Mucosa of gallbladder (tissue), 1 donor: ENCODE measurements at regions not wholly inside any gene's neighbourhood (a gene's known extent, or its start where the extent isn't known, plus 50 kb on each side); places are given as distances from the start of the nearest gene placed in this dataset.
"Not testable (repeated sequence)": the region's sequence is repeated elsewhere in the genome, so short reads cannot be mapped to it uniquely, and the experiment has no call there.

Experiments used
- DNase-seq: peaks from one replicate; pipeline ENCODE4 v3.0.0-alpha.2; 2020; ENCODE audit warnings: low spot score
- donor health status: DM: no; HTN: no; CAD: no.

DNA sequence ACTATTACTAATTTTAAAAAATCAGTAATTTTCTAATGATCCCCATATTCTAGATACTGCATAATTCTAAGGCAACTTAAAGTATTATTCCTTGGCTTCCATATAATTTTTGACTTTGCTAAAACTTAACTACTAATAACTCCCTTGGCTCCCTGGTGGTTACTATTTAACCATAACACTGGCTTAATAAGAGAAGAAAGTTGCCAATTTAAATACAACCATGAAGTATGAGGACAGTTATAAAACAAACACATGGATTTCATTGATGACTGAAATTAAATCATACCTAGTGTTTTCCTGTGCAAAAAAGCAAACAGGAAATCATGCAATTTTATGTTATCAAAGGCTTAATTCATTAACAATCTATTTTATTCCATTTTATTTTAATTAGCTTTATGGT lies 1073.9 kb downstream of the GRM8 start:
- no peak for DNase-seq

DNA sequence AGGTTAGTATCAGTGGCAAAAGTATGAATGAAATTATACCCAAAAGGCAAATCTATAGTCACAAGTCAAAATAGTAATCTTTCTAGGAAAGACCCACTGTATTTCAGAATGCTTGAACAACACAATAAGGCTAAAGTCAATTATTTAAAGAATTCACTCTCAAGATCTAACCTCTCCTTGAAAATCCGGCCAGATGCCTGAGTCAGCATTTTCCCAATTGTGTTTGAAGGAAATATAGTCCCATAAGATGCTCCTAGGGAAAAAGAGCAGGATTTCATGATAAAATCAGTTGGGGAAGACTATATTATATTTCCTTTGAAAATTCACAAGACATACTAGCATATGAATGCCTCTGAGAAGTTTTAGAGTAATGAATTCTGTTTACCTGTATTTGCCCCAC lies 1075.0 kb downstream of the GRM8 start:
- DNase-seq: no peak

DNA sequence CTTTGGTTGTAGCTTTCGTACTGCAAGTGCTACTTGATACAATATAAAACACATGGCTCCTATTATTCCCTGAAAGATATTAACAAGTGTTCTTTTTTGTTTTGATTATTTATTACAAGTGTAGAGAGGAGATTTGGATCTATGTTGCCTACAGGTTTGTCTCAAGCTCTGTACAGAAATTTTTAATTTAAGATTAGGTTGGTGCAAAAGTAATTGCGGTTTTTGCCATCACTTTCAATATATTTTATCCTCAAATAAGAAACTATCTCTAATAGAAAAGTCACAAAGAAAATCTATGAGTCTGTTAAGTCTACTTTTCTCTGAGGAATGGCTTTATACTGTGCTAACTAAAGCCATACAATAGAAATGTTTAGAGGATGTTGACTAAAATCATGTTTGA lies 1086.1 kb downstream of the GRM8 start:
- no peak for DNase-seq

DNA sequence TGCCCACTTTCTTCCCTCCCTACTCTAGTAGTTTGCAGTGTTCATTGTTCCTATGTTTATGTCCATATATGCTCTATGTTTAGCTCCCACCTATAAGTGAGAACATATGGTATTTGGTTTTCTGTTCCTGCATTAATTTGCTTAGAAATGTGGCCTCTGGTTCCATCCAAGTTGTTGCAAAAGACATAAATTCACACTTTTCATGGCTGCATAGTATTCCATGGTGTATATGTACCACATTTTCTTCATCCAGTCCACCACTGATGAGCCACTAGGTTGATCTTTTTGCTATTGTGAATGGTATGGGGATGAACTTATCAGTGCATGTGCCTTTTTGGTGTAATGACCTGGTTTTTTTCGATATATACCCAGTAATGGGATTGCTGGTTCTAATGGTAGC lies 1089.1 kb downstream of the GRM8 start:
- no peak for DNase-seq

DNA sequence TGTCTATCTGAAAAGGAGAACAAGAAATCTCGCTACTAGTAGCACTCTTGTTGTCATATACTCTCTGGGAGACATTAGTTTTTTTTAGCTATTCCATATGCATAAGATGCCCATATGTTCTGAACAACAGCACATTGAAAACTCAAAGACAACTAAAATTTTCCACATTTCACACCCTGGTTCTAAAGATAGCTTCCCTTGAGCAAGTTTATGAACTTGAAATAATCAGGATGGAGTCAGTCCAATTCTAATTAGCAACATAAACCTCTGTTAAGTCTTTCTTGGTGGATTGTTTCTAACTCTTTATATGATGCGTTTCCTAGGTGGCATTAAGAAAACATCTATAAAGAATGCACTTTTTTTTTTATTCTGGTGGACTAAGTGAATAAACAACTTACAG lies 1095.3 kb downstream of the GRM8 start:
- DNase-seq: no peak

DNA sequence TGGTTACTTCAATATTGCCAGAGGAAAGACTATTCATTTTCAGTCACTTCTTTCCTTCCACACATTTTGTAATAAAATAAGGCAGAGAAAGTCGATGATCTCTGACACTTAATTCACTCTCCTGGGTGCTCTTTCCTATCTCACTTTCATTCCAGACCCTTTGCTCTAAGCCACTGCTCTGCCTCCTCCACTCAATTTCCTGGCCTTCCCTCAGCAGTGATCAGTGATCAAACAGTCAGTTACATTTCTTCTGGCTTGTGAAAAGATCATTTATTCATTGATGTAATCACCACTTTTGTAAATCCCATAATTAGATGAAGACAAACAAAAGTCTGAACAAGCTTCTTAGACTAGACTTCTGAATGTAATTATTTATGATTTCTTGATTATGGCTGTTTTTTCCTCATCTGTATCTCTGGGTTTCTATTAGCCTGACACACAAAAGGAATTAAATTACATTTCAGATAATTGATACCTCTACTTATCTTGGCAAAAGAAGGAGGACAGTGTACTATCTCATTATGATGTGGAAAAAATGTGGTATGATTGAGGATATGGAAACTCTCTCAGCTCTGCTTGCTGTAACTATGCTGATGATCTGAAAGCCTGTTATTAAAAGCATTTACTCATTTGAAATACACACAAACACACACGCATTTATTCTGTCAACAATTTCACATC lies 1102.3 kb downstream of the GRM8 start:
- no peak for DNase-seq

DNA sequence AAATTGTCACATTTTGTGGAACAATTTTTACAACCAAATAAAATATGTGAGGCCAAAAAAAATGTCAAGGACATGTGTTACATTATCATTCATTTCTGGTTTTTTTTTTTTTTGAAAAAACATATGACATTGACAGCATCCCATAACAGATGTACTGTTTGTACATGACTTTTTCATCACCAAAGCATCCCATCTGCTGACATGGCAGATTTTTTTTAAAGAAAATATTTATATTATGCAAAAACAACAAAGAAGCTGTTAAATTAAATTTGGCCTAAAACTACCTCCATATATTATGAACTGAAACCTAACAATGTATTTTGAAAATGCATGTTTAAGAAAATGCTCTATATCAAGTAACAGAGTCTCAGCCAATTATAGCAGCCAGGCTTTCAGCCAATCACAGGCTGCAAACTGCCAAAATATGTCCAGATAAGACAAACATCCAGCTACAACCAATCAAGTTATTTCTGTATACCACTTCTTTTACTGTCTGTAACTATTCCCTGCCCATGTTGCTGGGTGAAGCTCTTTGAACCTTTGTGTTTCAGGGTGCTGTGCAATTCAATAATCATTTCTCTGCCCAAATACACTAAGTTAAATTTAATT lies 1111.8 kb downstream of the GRM8 start:
- DNase-seq: no peak

DNA sequence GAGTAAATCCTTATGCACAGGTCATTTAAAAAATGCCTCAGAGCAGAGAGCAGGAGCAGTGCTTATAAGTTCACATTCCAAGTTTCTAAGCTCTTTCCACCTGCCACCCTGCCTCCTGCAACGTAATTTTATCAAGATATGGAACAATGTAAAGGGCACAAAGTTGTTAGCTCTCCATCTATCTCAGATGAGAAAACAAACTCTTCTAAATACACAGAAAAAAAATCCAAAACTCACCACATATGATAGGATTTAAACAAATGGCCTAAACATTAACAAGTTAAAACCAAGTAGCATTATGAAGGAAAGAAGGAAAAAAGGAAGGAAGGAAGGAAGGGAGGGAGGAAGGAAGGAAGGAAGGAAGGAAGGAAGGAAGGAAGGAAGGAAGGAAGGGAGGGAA lies 1132.8 kb downstream of the GRM8 start:
- DNase-seq: no peak

DNA sequence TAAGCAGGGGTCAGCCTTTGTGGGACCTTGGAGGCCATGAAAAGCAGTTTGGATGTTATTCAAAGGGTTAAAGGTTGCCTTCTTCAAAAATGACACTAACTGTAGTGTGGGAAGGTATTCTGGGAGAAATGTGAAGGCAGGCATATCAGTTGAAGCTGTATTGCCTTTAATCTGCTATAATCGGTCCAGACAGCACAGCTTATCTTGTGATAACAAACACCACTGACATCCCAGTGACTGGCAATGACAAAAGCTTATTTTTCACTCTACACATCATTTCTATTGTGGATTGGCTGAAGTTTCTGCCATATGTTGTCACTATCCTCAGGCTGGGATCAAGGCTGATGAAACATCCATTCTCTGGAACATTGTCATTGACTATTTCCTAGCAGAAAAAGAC lies 1149.2 kb downstream of the GRM8 start:
- DNase-seq: no peak

DNA sequence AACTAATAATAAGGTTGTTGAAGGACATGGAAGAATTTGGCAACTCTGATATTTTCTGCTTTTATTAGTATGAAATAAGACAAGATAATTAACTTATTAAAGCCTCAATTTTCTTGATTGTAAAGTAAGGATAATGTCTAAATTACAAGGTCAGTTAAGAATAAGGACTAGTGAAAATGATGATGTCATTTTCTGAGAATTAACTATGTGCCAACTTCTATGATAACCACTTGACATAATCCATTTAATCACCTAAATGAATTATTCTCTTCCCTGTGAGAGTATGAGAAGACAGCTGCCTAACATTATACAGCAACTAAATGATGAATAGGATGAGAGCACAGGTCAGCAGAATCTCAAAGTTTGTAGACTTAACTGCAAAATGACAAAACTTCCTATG lies 1153.4 kb upstream of the POT1 start:
- no peak for DNase-seq

DNA sequence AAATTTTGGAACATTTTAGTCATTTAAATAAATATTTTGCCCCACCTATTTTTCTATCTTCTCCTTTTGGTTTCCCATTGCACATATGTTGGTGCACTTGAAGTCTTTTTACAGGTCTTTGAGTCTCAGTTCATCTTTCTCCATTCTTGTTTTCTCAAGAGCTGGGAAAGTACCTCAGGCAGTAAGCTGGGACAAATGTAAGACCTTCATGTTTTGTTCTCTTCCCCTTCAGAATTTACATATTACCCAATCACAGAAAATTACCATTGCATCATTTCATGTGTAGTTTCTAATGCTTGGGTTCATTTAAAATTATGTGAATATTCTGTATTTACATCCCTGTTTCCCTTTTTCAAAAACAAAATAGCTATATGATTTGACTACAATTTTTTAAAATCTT lies 1150.0 kb upstream of the POT1 start:
- no peak for DNase-seq

DNA sequence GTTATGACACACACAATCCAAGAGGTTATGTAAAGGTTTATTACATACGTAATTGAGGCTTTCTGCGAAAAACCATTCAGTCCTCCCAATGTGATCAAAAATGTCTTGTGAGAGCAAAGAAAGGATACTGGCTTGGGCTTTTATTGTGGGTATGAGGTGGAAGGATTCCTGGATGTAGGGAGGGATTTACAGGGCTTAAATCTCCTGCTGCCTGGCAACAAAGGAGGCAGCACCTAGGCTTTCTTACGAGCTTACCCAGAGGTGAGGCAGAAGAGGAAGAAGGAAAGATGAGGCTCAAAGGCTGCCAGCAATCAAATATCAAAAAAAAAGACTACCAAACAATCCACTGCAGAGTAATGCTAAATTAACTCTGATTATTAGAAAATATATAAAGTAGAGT lies 1149.5 kb upstream of the POT1 start:
- DNase-seq: no peak

DNA sequence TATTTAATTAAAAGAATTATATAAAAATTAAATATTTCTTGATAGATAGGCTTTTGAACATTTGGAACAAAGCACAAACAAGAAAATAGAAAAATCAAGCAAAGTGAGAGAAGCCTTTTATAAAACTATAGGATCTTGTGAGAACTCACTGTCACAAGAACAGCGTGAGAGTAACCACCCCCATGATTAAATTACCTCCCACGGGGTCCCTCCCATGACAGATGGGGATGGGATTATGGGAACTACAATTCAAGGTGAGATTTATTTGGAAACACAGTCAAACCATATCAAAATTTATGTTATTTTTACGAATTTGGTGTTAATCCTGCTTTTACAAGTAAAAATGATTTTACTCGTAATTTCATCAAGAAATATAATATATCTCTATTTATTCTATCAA lies 1136.1 kb upstream of the POT1 start:
- no peak for DNase-seq

DNA sequence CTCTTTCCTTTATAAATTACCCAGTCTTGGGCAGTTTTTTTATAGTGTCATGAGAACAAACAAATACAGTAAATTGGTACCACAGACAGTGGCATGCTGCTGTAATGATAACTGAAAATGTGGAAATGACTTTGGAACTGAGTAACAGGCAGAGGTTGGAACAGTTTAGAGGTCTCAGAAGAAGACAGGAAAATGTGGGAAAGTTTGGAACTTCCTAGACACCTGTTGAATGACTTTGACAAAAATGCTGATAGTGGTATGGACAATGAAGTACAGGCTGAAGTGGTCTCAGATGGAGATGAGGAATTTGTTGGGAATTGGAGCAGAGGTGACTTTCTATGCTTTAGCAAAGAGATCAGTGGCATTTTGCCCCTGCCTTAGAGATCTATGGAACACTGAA lies 1128.4 kb upstream of the POT1 start:
- DNase-seq: no peak

DNA sequence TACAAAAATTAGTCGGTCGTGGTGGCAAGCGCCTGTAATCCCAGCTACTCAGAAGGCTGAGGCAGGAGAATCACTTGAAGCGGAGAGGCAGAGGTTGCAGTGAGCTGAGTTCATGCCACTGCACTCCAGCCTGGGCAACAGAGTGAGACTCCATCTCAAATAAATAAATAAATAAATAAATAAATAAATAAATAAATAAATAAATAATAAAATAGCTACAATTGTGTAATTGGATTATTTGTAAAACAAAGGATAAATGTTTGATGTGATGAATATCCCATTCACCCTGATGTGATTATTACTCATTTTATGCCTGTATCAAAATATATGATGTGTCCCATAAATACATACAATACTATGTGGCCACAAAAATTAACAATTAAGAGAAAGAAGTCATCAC lies 1127.0 kb upstream of the POT1 start:
- not testable (repeated sequence) for DNase-seq

DNA sequence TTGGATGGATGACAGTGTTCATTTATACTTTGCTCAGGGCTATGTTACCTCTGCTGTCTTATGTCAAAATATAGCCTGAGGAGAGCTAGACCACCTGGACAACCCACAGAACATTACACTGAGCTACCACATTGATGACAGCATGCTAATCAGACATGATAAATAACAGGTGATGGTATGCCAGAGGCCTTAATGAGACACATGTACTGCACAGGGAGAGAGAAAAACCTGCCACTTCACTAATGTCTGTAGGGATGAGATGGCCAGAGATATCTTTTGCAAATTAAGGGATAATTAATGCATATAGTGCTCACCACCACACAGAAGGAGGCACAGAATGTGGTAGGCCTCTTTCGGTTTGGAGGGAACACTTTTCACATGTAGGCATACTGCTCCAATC lies 1122.6 kb upstream of the POT1 start:
- DNase-seq: no peak

DNA sequence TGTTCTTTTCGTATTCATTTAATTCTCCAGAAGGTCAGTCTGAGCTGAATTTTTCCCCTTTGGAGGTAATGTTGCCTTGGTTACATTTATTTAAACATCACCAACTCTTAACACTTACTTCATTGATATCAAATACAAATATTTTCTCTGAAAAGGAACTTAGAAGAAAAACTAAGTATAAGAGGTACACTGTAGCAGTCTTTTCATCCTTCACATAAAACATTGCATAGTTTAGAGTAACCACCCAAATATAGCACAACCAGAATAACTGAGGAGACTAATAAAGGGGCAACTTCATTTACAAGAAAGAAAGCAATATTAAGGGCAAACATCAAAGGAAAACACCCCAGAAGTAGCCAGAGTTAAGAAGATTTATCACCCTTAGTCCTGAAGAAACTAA lies 1115.0 kb upstream of the POT1 start:
- no peak for DNase-seq

DNA sequence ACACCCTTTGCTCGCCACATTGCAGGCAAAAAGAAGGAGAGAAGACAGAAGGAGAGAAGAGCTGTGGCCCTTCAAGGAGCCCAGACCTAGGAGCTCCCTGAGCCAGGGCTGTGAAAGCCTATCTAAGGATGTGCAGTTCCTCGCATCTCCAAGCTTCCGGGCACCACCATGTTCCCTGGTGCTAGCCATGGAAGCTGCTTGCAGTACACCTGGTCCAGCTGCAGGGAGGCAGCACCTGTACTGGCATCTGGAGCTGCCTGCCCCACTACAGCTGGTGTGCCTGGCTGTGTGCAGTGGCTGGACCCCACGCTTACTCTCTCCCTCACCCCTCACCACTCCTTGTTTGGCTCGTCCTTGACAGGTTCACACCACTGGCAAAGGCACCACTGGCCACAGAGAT lies 1111.8 kb upstream of the POT1 start:
- DNase-seq: no peak

DNA sequence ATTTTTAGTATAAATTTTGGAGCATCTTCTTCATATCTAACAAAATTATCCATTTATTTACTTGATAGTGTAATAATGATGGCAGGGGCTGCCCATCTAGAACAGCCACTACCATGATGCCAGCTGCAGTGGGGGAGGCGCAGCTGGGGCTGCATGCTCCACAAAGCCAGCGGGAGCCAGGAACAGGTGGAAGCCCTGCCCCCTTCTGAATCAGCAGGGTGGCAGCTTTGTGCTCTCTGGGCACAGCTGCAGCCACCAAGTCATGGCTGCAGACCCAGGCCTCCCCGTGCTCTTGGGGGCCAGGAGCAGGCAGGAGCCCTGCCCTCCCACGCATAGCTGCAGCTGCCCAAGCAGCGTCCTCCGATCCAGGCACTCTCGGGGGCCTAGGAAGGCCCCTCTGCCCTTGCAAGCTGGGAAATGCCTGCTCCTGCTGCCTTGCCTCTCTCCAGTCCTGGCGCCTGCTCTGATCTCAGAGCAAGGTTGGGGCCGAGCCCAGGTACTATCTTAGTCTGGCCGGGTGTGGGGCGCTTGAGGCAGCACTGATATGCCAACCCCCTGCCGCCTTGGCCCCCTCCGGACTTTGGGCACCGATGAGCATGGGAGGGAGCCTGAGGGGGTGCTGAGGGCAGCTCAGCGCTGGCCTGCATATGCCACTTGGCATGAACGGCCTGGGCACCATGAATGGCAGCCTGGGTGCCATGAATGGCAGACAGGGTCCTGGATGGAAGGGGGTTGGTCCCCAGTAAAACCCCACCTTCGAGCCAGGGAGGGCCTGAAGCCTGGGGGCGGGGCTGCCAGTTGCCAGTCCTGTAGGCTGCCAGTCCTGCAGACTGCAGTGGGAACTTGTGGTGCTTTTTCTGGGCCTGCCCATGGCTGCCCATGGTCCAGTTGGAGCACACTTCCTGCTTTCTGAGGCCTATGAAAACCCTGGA lies 1110.8 kb upstream of the POT1 start:
- DNase-seq: no peak

DNA sequence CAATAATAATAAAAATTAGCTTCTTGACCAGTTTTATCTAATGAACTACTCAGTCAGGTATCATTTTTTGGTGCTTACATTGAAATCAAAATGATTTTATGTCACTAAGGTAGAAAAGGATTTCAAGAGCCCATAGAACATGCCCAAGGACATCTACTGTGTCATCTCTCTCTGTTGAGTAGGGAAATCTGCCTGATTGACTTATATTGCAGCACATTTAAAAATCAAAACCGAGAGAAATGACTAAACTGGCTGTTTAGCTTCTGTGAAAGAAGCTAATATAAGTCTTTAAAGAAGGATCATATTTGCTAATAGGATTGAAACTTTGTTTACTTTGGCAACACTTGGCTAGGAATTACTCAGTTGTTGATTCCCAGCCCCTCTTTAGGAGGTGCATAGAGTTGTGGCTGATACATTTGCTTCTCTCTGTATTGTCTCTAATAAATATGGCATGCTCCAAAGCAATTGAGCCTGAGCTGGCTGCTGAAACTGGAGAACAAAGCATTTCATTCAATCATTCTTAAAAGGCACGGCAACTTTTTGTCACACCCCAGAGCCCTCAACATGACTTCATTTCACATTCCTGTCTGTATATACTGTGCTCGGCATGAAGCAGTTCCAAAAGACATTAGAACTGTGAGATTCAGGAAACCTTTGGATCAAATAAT lies 1096.9 kb upstream of the POT1 start:
- DNase-seq: no peak

DNA sequence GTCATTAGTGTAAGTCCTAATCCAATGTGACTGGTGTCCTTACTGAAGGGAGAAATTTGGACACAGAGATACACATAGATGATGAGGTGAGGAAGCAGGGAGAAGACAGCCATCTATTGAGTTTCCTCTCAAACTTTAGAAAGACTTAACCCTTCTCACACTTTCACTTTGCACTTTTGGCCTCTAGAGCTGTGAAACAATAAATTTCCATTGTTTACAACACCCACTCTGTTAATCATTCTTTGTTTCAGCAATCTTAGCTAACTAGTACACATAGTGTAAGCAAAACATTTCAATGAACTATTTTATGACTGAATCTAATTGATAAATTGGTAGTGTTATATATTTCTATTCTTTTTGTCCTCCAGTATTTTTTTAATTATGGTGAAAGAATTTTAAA lies 1092.8 kb upstream of the POT1 start:
- DNase-seq: no peak

DNA sequence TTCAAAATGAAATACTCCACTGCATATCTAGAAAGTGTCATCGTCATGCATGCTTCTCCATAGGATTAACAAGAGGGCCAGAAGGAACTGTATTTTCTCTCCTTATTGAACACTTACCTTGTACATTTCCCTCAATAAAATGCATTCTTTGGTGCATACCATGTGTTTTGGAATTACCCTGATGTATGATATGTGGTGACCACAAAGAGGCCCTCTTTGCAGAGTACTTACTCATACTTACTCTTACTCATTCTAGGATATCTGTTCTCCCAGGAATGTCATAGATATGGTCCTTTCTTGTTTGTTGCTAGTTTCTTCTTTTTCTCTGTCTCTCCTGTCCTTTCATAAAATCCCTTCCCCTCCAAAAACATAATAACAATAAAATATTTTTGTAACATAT lies 1087.1 kb upstream of the POT1 start:
- DNase-seq: no peak

DNA sequence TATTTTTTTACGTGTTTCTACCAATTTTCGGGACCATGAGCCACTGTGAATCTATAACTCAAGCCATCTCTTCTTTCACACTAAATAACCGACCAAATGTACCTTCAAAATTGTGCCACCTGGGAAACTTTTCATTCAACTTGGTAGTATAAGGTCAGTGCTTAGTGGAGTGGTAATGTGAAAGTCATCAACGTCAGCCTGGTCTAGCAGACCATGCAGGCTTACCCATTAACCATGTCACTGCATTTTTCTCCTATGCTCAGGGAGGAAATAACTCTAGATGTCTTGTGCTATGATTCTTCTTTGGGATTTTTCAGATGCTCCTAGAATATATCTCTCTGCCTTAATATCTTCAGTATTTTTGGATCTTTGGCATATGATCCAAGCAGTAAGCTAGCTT lies 1075.4 kb upstream of the POT1 start:
- DNase-seq: no peak
